Ishikawa (cell line): ENCODE measurements at regions not wholly inside any gene's neighbourhood (a gene's known extent, or its start where the extent isn't known, plus 50 kb on each side); places are given as distances from the start of the nearest gene placed in this dataset.

ENCODE experiments used
- EGR1 ChIP-seq: IDR thresholded peaks from 2 replicates; pipeline ENCODE4 v1.6.1; 2012
- EP300 ChIP-seq: IDR thresholded peaks from 2 replicates; pipeline ENCODE4 v1.6.1; 2012; ENCODE audit warnings: borderline replicate concordance
- TAF1 ChIP-seq: IDR thresholded peaks from 2 replicates; pipeline ENCODE4 v1.6.1; 2012; ENCODE audit warnings: low read depth, mild to moderate bottlenecking
- TCF12 ChIP-seq: IDR thresholded peaks from 2 replicates; pipeline ENCODE4 v1.6.1; 2012; ENCODE audit warnings: low read depth

- TF ChIP-seq EP300 (no peak), EGR1 (no peak), TCF12 (no peak), TAF1 (no peak)
These were observed 52.0 kb upstream of the KCNIP1 start for GRCh38 chr5:170451747-170452365.
